GF-D8 (cell line): ENCODE measurements at regions not wholly inside any gene's neighbourhood (a gene's known extent, or its start where the extent isn't known, plus 50 kb on each side); places are given as distances from the start of the nearest gene placed in this dataset.
"Not testable (repeated sequence)": the region's sequence is repeated elsewhere in the genome, so short reads cannot be mapped to it uniquely, and the experiment has no call there.

Experiments used
- DNase-seq: peaks from one replicate; lab custom pipeline; 2025; lab: John Stamatoyannopoulos, UW

DNA sequence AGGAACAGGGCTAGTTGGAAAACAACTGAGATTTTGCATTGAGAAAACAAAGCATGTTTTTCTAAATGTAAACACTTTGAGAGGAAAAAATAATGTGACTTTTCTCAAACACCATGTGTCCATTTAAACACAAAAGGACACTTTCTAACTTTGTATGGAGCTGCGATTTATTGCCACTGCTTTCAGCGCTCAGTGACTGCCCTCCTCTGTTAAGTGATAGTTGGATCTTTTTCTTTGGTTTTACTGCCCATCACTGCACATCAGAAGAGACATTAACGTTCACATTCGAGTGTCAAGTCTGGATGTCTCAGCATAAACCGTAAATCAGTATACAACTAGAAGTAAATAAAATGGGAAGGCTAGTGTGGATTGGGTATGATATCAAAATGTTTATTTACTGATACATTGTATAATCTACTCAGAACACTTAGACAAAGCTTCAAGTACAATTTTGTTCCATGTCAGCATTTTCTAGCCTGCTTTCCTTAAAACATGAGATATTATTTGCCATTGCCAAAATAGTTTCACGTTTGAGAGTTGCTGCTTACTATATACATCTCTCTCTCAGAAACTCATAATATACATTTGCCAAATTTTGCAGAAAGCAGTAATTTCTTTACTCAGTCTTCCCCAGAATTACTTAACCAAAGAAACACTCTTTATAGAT, 237.6 kb downstream of the IKZF2 start:
- DNase-seq: no peak

DNA sequence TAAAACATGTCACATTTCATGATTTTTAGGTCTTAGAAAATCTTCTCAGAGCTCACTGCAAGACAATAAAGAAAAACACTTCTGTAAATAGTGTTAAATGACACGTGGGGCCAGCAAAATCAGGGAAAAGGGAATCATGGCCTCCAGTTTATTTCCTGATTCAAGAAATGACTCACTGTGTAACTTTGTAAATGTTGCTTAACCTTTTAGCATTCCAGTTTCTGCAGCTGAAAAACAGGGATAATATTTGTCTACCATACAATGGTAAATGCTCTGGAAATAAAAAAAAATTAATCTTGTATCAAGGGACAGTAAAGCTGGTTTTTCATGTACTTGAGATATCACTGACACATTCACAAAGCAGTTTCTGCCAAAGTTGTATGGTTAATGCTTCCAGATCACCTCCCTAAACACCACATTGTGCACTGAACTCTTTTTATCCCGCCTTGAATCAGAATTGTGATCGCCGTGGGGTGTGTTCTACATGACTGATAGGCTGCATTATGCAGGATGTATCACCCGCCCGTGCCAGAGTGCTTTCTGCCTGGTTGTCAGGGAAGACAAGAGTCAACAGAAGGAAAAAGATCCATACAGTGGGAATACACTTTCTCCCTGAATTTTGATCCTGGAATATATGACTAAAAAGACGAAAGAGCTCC, 238.8 kb downstream of the IKZF2 start:
- no peak for DNase-seq

DNA sequence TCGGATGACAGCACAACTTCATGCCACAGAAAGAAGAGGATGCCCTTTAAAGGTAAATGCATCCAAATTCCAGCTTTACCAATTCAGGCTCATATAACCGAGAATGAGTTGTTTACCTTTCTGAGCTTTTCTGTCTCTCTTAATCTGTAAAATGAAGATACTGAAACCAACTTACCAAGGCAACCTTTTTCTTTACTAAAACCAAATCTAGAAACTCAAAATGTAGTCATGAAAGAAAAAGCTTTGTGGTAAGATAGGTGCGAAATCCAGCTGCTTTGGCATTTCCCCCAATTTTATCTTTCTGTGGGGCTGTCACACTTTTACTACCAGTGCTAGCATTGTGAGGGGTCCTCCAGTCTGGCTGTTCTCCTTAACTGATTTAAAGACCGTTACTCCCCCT, 240.4 kb downstream of the IKZF2 start:
- no peak for DNase-seq

- DNase-seq: peak; percentile 2
Observed at GRCh38 chr2:212908682-212909435, 242.6 kb downstream of the IKZF2 start.

- no peak for DNase-seq
Observed at GRCh38 chr2:212908031-212908430, 243.4 kb downstream of the IKZF2 start.

DNA sequence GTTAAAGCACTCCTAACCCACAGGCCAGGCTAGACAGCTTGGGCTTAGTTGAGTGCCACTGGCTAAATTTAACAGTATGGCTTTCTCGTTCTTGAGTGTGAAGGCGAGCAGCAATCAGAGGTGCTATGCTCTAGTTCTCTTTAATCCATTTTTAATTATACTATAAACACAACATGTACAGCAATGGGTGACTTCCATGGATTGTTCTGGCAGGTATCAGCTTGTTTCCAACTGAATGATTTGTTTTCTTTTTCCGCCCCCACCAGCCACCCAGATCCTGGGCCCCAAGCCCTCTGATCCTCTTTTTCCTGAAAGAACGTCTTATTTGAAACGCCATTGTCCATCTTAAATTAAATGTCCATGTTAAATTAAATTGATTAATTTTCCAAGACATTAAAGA, 244.8 kb downstream of the IKZF2 start:
- DNase-seq: no peak

DNA sequence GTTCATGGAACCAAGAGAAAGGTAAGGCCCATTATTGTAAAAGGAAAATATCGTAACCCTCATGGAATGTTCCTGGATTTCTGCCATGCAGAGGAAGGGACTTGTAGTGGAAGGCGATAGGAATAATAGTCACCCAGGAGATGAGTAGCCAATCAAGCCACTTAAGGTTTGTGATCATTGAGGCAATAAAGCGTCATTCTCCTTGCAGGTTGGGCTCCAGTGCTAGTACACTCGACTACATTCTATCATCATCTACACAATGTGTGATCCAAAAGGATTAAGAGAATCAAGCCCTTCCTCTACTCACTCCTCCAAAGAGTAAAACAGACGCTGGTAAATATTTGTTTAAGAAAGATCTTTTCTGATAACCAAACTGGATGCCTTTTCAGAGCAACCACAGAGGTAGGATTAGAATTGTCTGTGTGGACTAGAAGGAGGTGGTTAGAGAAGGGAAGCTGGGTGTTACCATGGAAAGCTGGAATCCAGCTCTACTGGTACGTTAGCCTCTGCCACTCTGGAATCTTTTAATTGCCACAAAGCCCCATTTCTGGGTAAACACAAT, 245.7 kb downstream of the IKZF2 start:
- DNase-seq: no peak

DNA sequence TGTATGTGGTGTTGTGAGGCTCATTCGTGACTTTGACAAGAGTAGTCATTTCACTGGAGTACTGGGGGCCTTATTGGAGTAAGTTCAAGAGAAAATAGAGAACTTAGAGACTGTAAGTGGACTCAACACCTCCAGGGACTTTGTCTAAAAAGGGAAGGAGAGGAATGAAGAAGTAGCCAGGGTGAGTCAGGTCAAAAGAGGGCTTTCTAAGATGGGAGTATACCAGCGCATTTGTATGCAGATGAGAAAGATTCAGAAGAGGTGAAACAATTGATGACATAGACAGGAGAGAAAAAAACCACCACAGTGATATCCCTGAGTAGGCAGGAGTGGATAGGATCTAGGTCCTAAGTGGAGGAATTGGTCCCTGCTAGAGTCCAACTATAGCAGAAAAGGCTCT, 246.8 kb downstream of the IKZF2 start:
- DNase-seq: peak; percentile 1

- no peak for DNase-seq
Observed at GRCh38 chr2:212903413-212903812, 248.0 kb downstream of the IKZF2 start.

- DNase-seq: no peak
Observed at GRCh38 chr2:212902421-212902820, 249.0 kb downstream of the IKZF2 start.

DNA sequence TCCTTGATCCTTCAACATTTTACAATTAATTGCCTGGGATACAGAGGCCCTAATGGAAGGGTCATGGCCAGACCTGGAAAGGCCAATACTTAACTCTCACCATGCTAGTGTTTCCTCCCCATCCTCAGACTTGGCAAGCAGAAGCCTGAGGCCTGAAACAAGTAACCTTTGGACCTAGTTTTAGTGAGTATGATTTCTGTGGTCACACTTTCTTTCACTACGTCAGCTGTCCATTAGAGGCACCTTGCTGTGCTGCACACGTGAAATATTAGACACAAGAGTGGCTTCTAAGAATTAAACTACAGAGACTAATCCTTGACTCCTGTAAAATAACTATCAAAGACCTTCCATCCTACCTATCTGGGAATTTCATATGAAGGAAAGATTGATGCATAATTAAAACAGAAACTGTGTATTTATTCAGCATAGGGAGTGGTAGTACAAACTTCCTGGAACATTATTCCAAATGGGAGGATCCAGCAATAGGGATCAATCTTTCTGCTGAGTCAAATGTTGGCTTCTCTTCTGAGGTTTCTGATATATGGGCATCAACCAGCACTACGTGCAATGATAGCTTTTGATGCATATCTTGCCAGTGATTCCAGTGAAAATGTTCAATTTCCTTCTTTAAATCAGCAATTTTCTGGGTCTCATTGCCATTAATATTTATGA, 249.7 kb downstream of the IKZF2 start:
- no peak for DNase-seq

DNA sequence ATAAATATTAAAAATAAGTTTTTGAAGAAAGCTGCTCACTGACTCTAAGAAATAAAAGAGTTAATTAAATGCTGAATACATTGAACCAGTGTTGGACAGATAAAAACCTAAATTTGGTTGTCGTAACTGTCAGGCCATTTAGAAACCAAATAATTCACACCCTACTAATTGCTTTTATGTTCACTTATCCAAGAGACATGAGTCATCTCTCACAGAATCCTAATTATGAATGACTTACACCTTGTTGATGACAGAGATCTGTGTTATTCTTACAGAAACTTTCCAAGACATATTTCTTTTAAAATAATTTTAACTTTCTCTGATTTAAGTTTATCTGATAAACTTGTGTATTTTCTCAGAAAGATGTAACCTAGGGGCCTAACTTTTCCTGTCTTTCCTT, 250.7 kb downstream of the IKZF2 start:
- no peak for DNase-seq

DNA sequence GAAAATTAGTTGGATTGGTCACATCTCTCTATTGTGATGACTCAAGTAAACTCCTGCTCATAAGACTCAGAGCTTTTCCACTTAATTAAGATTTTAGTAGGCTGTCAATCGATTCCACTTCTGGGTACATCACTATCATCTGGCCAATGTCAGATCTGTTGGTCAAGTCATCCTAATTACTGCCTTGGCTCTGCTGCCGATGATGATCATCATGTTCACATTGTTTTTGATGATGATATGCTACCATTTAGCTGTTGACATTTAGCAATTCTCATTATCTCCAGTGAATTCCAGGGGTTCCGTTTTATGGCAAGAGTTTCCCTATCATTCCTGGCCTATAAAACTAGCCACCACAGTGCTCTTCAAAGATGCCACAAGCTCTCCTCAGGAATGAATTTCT, 253.4 kb downstream of the IKZF2 start:
- no peak for DNase-seq

DNA sequence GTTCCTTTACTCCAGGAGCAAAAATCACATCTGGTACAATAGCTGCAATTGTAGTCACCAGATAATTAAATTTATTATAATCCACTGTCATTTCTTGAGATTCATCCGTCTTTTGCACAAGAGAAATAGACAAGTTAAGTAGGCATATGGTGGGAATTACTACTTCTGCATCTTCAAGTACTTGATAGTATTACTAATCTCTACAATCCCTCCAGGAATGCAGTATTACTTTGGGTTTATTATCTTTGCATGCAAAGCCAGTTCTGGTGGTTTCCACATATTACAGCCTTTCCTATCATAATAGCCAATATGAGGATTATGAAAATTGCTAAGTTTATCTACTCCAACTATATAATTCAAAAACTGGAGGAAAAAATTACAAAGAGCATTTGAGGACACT, 254.1 kb downstream of the IKZF2 start:
- no peak for DNase-seq

GRCh38 chr2:212894026-212894425, 257.4 kb downstream of the IKZF2 start:
- no peak for DNase-seq

DNA sequence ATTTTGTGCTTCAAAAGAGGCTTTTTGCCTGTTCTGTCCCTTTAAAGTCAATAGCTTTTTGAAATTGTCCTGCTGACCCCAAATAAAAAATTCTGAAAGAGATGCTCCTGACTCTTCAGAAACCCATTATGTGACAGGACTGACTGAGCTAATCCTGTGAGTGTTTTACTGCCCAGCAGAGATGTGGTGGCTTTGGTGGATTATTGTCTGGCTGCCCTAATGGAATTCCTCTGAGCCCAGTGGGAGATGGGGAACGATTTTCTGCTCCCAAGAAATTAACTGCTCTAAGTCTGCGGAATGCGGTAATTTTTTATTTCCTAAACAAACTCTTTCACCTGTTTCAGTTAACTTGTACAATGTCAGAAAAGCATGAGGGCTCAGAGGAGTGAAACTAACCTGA, 258.2 kb downstream of the IKZF2 start:
- DNase-seq: no peak

DNA sequence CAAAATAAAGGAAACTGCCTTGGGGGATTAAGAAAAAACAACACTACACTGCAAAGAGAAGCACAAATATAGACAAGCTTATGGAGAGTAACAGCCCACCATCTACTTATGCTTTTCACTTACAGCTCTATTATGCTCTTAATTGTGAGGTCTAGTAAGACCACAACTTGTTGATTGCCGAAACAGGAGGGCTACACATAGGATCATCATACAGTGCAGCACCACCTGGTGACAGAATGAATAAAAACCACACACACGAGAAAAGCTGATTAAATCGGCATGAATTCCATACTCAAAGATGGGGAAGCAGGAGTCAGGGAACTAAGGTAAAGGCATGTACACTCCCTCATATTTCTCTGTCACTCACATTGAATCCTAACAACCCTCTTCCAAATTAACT, 259.2 kb downstream of the IKZF2 start:
- no peak for DNase-seq

- DNase-seq: no peak
Observed at GRCh38 chr2:212891580-212891979, 259.8 kb downstream of the IKZF2 start.

DNA sequence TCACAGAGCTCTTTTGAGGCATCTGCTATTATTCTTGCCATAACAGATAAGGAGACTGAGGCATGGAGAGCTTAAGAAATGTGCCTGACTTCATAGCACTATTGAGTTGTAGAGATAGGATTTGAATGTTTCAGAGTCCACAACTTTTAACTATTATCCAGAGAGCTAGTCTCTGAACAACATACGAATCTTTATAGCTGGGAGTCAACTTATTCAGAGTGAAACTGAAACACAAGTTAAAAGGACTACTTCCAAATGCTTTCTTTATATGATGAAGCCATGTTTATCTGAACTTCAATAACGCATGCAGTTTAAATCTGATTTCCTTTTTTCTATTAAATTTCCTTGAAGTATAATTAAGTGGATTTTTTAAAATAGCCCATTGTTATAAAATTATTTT, 268.8 kb downstream of the IKZF2 start:
- DNase-seq: no peak

DNA sequence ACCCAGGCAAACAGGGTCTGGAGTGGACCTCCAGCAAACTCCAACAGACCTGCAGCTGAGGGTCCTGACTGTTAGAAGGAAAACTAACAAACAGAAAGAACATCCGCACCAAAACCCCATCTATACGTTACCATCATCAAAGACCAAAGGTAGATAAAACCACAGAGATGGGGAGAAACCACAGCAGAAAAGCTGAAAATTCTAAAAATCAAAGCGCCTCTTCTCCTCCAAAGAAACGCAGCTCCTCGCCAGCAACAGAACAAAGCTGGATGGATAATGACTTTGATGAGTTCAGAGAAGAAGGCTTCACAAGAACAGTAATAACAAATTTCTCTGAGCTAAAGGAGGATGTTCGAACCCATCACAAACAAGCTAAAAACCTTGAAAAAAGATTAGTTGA, 274.9 kb downstream of the IKZF2 start:
- not testable (repeated sequence) for DNase-seq

DNA sequence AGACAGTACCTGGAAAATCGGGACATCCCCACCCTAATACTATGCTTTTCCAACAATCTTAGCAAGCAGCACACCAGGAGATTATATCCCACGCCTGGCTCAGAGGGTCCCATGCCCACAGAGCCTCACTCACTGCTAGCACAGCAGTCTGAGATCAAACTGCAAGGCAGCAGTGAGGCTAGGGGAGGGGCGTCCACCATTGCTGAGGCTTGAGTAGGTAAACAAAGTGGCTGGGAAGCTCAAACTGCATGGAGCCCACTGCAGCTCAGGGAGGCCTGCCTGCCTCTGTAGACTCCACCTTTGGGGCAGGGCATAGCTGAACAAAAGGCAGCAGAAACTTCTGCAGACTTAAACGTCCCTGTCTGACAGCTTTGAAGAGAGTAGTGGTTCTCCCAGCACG, 275.5 kb downstream of the IKZF2 start:
- DNase-seq: not testable (repeated sequence)

DNA sequence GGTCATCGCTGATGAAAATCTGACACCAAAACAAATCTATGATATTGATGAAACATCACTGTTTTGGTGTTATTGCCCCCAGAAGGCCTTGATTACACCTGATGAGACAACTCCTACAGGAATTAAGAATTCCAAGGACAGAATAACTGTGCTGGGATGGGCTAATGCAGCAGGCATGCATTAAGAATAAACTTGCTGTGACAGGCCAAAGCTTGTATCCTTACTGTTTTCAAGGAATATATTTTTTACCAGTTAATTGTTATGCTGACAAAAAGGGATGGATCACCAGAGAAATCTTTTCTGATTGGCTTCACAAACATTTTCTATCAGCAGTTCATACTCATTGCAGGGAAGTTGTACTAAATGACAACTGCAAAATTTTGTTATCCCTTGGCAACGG, 278.2 kb downstream of the IKZF2 start:
- DNase-seq: no peak
